GM21423 (cell line): ENCODE measurements at regions not wholly inside any gene's neighbourhood (a gene's known extent, or its start where the extent isn't known, plus 50 kb on each side); places are given as distances from the start of the nearest gene placed in this dataset.
A peak's percentile ranks its signal among the peaks of the same experiment; 100 is the strongest.

ENCODE experiments used
- ATAC-seq: cut with Tn5 transposase; IDR thresholded peaks from one replicate; pipeline ENCODE4 v1.9.1; 2021; ENCODE audit warnings: mild to moderate bottlenecking, moderate library complexity; ENCODE audit not compliant: unreplicated experiment

DNA sequence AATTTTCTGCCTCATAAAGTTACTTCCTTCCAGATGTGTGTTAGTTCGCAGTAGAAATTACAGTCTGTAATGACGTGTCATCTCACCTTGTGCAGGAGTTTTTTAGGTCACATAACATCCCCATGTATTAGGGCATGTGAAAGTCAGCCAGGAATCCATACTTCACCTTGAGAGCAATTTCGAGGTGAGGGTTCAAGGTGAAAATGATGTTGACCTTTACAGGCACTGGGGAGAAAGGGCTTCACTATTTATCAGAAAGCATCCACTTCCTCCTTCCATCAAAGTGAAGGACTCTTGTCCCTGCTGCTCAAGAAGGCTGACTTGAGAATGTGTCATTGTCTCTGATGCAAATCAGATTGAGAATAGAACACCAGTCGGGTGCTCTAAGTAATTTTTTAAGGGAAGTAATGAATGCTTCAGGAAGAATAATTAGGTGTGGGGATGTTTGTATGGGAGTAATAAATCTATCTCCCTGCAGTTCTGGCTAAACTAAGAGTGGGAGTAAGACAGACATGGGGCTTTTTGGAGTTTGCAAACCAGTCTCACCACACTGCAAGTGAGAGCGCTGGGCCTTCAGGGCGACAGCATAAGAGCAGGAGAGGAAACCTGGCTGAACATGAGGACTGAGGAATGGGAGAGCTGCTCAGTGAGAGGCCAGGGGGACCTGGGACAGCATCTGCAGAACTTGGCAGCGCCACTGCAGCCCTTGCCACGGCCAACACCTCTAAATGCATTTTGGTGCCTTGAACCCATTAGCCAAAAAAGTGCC, 85.9 kb upstream of the IL12A start:
- peak; percentile 58 for ATAC-seq

DNA sequence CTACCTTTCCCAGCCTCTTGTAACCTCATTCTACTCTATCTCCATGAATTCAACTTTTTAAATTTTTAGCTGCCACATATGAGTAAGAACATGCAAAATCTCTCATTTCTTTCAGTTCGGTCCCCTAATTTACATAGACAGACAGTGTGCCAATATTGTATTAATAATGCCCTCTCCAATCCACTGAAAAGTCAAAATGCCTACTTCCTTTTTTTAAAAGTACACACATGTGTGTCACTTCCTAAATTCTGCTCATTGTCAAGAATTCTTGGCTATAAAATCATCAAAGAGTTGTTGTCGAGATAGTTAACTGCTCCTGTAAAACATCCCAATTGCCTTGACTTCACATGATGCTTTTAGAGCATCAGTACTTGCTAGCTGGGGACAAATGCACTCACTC, 84.2 kb upstream of the IL12A start:
- peak; percentile 45 for ATAC-seq

- no peak for ATAC-seq
Observed at GRCh38 chr3:159904911-159905310, 83.7 kb upstream of the IL12A start.

- no peak for ATAC-seq
Observed at GRCh38 chr3:159907828-159908227, 80.8 kb upstream of the IL12A start.

DNA sequence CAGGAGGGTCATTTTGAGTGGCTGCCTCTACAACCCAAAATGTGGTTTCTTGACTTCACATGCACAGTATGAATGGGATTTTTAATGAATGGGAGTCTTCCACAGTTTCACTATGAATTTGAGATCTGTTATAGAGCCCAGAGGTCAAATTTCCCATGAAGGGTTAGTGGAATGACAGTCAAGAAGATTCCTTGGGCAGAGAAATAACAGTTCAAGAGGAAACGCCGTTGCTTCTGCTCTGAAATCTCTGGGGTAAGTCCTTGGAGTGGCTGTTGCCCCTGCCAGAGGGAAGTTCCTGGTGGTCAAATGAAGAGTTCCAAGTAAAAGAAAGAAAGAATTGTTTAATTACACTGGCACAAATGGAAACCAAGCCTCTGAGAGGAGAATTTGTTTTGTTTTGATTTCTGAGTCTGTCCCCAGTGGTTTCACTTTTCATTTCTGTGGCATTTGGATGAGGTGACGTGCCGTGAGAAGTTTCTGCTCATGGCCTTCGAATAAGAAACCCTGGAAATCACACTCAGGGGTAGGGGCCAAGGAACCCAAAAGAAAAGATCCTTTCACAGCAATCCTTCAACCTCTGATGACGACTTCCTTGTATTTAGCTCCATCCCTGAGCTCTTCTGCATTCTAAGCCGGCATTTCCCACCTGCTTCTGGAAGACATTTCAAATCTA, 77.5 kb upstream of the IL12A start:
- ATAC-seq = peak; percentile 86

GRCh38 chr3:159911664-159912037, 77.0 kb upstream of the IL12A start:
- no peak for ATAC-seq

DNA sequence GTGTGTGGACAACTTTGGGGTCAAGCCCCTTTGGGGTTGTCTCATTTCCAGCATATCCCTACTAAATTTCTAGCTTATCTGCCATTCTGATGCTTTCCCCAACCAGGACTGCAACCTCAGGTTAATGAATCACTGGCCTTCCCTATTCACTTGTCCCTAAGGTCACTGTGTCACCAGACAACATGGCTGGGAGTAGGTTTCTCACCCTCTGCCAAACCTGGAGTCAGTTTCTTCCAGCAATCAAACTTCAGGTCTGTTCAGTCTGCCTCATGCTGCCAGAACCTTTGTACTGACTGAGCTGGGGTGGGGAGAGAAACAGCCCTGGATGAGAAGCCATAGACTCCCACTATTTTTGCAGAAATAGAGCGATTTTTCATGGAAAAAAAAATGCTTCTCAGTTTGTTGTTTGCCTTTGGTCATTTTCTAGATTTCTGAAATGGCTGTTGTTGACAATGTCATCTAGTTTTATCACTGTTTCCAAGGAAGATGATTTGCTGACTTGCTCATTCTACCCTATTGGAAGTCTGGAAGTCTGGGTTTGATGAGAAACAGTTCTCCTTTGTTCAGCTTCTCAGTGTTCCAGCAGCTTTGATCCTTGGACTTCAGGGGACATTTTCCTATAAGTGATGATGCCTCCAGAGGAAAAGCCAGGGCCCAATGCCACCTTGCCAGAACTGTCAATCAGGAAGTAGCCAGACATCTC, 74.8 kb upstream of the IL12A start:
- no peak for ATAC-seq

- no peak for ATAC-seq
Observed at GRCh38 chr3:159914426-159914825, 74.2 kb upstream of the IL12A start.

- ATAC-seq = no peak
Observed at GRCh38 chr3:159916052-159916451, 72.6 kb upstream of the IL12A start.

- ATAC-seq = no peak
Observed at GRCh38 chr3:159917141-159917540, 71.5 kb upstream of the IL12A start.

DNA sequence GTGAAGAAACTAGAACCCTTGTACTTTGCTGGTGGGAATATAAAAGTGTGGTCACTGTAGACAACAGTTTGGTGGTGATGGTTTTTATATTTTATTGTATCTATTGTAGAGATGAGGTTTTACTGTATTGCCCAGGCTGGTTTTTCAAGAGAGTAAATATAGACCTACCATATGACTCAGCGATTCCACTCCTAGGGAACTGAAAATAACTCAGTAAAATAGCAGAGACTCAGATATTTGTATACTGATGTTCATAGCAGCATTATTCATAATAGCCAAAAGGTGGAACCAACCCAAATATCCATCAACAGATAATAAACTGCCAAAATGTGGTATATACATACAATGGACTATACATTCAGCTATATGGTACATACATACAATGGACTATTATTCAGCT, 68.8 kb upstream of the IL12A start:
- peak; percentile 67 for ATAC-seq

- no peak for ATAC-seq
Observed at GRCh38 chr3:159922193-159922840, 66.3 kb upstream of the IL12A start.

DNA sequence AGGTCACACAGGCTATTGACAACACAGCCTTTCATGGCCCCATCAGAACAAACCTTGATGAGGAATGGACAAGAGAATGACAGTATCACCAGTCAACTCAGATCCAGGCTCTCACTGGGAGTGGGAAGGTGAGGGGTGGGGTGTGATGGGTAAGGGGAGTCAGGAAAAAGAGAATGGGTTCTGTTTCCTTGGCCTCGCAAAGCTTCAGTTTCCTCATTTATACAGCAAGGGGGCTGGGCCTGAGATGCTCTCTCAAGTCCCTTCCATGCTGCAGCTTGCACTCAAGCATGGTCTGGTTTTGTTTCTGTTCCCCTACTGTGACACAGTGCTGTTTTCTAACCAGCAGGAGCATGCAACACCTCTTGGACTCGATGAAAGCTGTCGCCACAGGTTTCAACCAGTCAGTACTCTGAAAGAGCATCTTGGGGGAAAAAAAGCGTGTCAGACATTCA, 65.7 kb upstream of the IL12A start:
- peak; percentile 96 for ATAC-seq

GRCh38 chr3:159923336-159923735, 65.3 kb upstream of the IL12A start:
- ATAC-seq = no peak

- no peak for ATAC-seq
Observed at GRCh38 chr3:159923956-159924355, 64.7 kb upstream of the IL12A start.

DNA sequence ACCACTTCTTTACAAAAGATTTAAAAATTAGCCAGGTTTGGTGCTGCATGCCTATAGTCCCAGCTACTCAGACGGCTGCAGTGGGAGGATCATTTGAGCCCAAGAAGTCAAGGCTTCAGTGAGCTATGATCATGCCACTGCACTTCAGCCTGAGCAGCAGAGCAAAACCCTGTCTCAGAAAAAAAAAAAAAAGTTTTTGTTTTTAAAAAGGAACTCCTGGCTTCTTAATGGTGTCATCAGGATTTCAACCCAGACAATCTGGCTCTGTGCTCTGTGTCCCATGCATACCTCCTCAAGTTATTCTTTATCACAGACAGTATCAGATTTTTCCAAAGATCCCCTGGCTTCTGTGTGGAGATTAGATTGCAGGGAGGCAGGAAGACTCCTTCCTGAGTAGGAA, 64.2 kb upstream of the IL12A start:
- ATAC-seq = no peak

GRCh38 chr3:159925248-159925647, 63.4 kb upstream of the IL12A start:
- no peak for ATAC-seq

GRCh38 chr3:159926573-159926972, 62.1 kb upstream of the IL12A start:
- no peak for ATAC-seq

GRCh38 chr3:159928071-159928491, 60.6 kb upstream of the IL12A start:
- no peak for ATAC-seq

GRCh38 chr3:159928666-159929065, 60.0 kb upstream of the IL12A start:
- no peak for ATAC-seq
